ENCODE measurements at regions not wholly inside any gene's neighbourhood (a gene's known extent, or its start where the extent isn't known, plus 50 kb on each side); places are given as distances from the start of the nearest gene placed in this dataset.

DNA sequence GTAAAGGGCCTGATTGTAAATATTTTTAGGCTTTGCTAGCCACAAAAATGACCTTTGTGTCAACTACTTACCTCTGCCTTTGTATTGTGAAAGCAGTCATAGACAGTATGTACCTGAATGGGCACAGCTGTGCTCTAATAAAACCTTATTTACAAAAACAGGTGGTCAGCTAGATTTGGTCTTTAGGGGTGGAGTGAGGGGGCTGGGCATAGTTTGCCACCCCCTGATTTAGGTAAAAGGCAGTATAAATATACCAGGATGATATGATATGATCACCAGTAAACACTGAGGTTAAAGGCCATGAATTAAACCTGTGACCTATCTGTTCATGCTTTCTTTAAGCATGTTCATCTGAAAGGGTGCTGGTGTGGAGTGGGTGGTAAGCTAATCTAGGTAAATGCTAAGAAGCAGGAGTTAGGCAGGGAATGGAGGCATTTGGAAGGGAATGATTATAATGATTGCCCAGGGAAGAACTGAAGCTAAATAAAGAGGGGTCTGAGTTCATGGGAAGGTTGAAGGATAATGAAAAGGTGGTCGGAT is 77.1 kb upstream of the BCAT1 start:
- peaks cover under 1% of the 10 kb centered on the region for H3K4me1 Mint-ChIP-seq (ENCODE audit: low read depth)

DNA sequence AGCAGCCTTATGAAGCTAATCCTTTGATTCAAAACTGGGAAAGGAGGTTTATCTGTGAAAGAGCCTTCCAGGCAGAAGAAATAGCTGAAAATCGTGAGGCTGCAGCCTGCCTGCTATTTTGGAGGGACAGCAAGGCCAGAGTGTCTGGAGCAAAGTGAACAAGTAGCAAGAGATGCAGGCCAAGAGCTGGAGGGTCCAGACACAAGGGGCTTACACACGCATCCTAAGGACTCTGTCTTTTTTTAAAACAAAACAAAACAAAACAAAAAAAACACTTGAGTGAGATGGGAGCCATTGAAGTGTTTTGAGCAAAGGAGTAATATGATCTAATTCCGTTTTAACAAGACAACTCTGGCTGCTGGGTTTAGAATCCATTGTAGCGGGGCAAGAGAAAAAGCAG is 76.4 kb upstream of the BCAT1 start:
- H3K27ac Mint-ChIP-seq = no peak overlapping the region
- H3K36me3 Mint-ChIP-seq (ENCODE audit: low read depth) = no peaks in the 10 kb centered on the region
- H3K4me3 Mint-ChIP-seq = no peak overlapping the region
- no peaks in the 10 kb centered on the region for H3K9me3 Mint-ChIP-seq
- peaks cover 8% of the 10 kb centered on the region for H3K4me1 Mint-ChIP-seq (ENCODE audit: low read depth)
- no peaks in the 10 kb centered on the region for H3K27me3 Mint-ChIP-seq
- intact Hi-C loops (cut with micrococcal nuclease) = no loop called here

More for the DNA sequence above, 77.1 kb upstream of the BCAT1 start:
- H3K9me3 Mint-ChIP-seq = no peaks in the 10 kb centered on the region
- no peaks in the 10 kb centered on the region for H3K36me3 Mint-ChIP-seq (ENCODE audit: low read depth)
- no peaks in the 10 kb centered on the region for H3K27me3 Mint-ChIP-seq
- no peak overlapping the region for H3K27ac Mint-ChIP-seq
- no peak overlapping the region for H3K4me3 Mint-ChIP-seq
- intact Hi-C loops (cut with micrococcal nuclease) = no loop called here

GRCh38 chr12:25023808-25024207 is 74.9 kb upstream of the BCAT1 start:
- no peaks in the 10 kb centered on the region for H3K27me3 Mint-ChIP-seq
- H3K4me1 Mint-ChIP-seq (ENCODE audit: low read depth) = peaks cover 8% of the 10 kb centered on the region
- no peak overlapping the region for H3K27ac Mint-ChIP-seq
- H3K36me3 Mint-ChIP-seq (ENCODE audit: low read depth) = no peaks in the 10 kb centered on the region
- intact Hi-C loops (cut with micrococcal nuclease) = no loop called here
- H3K9me3 Mint-ChIP-seq = peaks cover 11% of the 10 kb centered on the region
- no peak overlapping the region for H3K4me3 Mint-ChIP-seq

- Mint-ChIP-seq H3K4me1 (ENCODE audit: low read depth) (peaks cover 8% of the 10 kb centered on the region), H3K27me3 (no peaks in the 10 kb centered on the region), H3K9me3 (peaks cover 12% of the 10 kb centered on the region), H3K36me3 (ENCODE audit: low read depth) (no peaks in the 10 kb centered on the region), H3K27ac (no peak overlapping the region), H3K4me3 (no peak overlapping the region)
- intact Hi-C loops (cut with micrococcal nuclease) = no loop called here
These were observed 71.8 kb upstream of the BCAT1 start for GRCh38 chr12:25020621-25021243.

DNA sequence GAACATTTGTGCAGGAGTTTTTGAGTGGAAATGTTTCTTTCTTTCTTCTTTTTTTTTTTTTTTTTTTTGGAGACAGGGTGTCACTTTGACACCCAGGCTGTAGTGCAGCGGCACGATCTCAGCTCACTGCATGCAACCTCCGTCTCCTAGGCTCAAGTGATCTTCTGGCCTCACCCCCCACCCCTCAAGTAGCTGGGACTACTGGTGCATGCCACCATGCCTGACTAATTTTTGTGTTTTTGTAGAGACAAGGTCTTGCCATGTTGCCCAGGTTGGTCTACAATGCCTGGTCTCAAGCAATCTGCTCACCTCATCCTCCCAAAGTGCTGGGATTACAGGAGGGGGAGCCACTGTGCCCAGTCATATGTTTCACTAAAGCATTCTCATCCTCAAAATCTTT is 69.2 kb upstream of the BCAT1 start:
- Mint-ChIP-seq H3K4me1 (ENCODE audit: low read depth) (peaks cover 8% of the 10 kb centered on the region), H3K36me3 (ENCODE audit: low read depth) (no peaks in the 10 kb centered on the region), H3K4me3 (no peak overlapping the region), H3K27ac (no peak overlapping the region), H3K27me3 (no peaks in the 10 kb centered on the region), H3K9me3 (peaks cover 12% of the 10 kb centered on the region)
- intact Hi-C loops (cut with micrococcal nuclease) = no loop called here

DNA sequence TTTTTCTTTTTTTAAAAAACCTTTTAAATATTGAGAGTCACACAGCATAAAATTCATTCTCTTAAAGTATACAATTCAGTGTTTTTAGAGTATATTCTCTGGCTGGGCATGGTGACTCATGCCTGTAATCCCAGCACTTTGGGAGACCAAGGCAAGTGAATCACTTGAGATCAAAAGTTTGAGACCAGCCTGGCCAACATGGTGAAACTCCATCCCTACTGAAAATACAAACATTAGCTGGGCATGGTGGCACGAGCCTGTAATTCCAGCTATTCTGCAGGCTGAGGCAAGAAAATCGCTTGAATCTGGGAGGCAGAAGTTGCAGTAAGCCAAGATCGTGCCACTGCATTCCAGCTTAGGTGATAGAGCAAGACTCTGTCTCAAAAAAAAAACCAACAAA is 68.4 kb upstream of the BCAT1 start:
- intact Hi-C loops (cut with micrococcal nuclease) = no loop called here
- H3K27me3 Mint-ChIP-seq = no peaks in the 10 kb centered on the region
- no peak overlapping the region for H3K4me3 Mint-ChIP-seq
- no peaks in the 10 kb centered on the region for H3K36me3 Mint-ChIP-seq (ENCODE audit: low read depth)
- peaks cover 8% of the 10 kb centered on the region for H3K4me1 Mint-ChIP-seq (ENCODE audit: low read depth)
- no peak overlapping the region for H3K27ac Mint-ChIP-seq
- H3K9me3 Mint-ChIP-seq = peaks cover 12% of the 10 kb centered on the region

DNA sequence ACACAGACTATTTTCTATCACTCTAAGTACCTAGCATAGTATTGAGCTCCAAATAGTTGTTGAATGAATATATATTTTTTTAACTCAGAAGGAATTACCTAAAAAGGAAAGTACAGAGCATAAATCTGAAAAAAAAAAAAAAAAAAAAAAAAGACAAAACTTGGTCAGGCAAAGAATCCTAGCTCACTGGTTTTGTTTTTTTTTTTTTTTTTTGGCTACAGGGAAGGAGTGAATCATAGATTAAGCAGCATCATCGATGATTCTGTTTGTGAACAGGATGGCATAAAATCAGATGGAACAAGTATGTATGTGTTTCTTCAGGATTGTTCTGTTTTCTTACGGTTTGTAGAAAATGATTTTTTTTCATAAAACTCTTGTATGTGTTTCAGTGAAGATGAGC is 66.1 kb upstream of the BCAT1 start:
- Mint-ChIP-seq H3K36me3 (ENCODE audit: low read depth) (no peaks in the 10 kb centered on the region), H3K4me1 (ENCODE audit: low read depth) (no peaks in the 10 kb centered on the region), H3K27me3 (no peaks in the 10 kb centered on the region), H3K9me3 (peaks cover 12% of the 10 kb centered on the region), H3K27ac (no peak overlapping the region), H3K4me3 (no peak overlapping the region)
- intact Hi-C loops (cut with micrococcal nuclease) = no loop called here

DNA sequence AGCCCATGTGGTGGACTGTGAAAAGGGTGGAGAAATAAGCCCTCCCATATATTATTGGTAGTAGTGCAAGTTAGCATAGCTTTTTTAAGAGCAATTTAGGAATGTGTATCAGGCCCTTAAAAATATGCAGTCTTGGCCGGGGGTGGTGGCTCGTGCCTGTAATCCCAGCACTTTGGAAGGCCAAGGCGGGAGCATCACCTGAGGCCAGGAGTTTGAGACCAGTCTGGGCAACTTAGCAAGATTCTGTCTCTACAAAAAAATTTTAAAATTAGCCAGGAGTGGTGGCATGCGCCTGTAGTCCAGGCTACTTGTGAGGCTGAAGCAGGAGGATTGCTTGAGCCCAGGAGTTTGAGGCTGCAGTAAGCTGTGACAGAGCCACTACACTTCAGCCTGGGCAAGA is 64.2 kb upstream of the BCAT1 start:
- Mint-ChIP-seq H3K27ac (no peak overlapping the region), H3K36me3 (ENCODE audit: low read depth) (no peaks in the 10 kb centered on the region), H3K27me3 (no peaks in the 10 kb centered on the region), H3K4me3 (no peak overlapping the region), H3K4me1 (ENCODE audit: low read depth) (no peaks in the 10 kb centered on the region), H3K9me3 (no peaks in the 10 kb centered on the region)
- intact Hi-C loops (cut with micrococcal nuclease) = no loop called here

DNA sequence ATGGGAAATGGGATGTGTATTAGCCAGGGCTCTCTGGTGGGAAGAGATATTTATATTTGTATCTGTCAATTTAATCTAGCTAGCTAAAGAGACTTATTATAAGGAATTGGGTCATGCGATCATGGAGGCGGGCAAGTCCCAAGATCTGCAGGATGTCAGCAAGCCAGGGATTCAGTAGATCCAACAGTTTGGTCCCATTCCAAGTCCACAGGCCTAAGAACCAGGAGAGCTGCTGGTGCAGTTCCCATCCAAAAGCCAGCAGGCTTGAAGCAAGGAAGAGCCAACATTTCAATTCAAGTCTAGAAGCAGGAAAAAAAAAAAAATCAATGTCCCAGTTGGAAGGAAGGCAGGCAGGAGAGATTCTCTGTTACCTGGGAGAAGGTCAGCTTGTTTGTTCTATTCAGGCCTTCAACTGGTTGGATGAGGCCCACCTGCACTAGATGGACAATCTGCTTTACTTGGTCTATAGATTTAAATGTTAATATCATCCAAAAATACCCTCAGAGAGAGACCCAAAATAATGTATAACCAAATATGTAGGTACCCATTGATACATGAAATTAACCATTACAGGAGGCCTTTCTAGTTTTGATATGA is 60.7 kb upstream of the BCAT1 start:
- H3K27ac Mint-ChIP-seq = no peak overlapping the region
- no peaks in the 10 kb centered on the region for H3K4me1 Mint-ChIP-seq (ENCODE audit: low read depth)
- no peaks in the 10 kb centered on the region for H3K9me3 Mint-ChIP-seq
- no peak overlapping the region for H3K4me3 Mint-ChIP-seq
- intact Hi-C loops (cut with micrococcal nuclease) = no loop called here
- H3K36me3 Mint-ChIP-seq (ENCODE audit: low read depth) = no peaks in the 10 kb centered on the region
- no peaks in the 10 kb centered on the region for H3K27me3 Mint-ChIP-seq

DNA sequence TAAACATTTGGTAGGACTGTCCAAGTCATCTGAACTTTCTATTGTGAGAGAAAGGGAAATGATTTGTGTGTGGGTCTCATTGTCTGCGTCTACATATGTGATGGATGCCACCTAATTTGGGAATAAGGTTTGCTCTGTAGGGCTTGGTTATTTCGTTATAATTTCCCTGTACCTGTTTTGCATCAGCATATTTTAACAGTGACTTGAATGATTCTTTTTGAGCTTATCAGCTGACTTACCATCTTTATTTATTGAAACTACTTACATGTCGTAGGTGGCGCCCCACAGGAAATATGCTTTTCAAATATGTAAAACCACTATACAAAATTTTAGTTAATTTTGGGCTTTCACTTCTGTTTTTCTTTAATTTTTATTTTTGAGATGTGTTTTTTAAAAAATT is 56.5 kb upstream of the BCAT1 start:
- H3K27ac Mint-ChIP-seq = no peak overlapping the region
- no peaks in the 10 kb centered on the region for H3K4me1 Mint-ChIP-seq (ENCODE audit: low read depth)
- intact Hi-C loops (cut with micrococcal nuclease) = no loop called here
- no peak overlapping the region for H3K4me3 Mint-ChIP-seq
- H3K27me3 Mint-ChIP-seq = no peaks in the 10 kb centered on the region
- H3K36me3 Mint-ChIP-seq (ENCODE audit: low read depth) = no peaks in the 10 kb centered on the region
- H3K9me3 Mint-ChIP-seq = no peaks in the 10 kb centered on the region

GRCh38 chr12:25004447-25004846 is 55.5 kb upstream of the BCAT1 start:
- no peaks in the 10 kb centered on the region for H3K36me3 Mint-ChIP-seq (ENCODE audit: low read depth)
- intact Hi-C loops (cut with micrococcal nuclease) = no loop called here
- H3K4me3 Mint-ChIP-seq = no peak overlapping the region
- H3K27ac Mint-ChIP-seq = no peak overlapping the region
- no peaks in the 10 kb centered on the region for H3K4me1 Mint-ChIP-seq (ENCODE audit: low read depth)
- no peaks in the 10 kb centered on the region for H3K9me3 Mint-ChIP-seq
- no peaks in the 10 kb centered on the region for H3K27me3 Mint-ChIP-seq

DNA sequence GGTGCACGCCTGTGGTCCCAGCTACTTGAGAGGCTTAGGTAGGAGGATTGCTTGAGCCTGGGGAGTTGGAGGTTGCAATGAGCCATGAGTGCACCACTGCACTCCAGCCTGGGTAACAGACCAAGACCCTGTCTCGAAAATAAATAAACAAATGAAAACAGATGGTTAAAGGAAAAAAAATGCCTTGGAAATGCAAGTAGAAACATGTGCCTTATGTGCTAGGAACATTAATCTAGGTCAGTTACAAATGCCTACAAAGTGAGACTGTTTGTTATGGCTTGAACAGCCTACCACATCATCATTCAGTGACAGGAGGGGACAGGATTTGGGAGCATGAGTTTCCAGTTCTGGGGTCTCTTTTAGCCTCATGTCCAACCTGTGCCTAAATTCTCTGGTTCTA is 52.4 kb upstream of the BCAT1 start:
- Mint-ChIP-seq H3K36me3 (ENCODE audit: low read depth) (no peaks in the 10 kb centered on the region), H3K27ac (no peak overlapping the region), H3K27me3 (no peaks in the 10 kb centered on the region), H3K9me3 (no peaks in the 10 kb centered on the region), H3K4me3 (no peak overlapping the region), H3K4me1 (ENCODE audit: low read depth) (peaks cover 12% of the 10 kb centered on the region)
- intact Hi-C loops (cut with micrococcal nuclease) = no loop called here
